CD14-positive monocyte (primary cell): ENCODE measurements at regions not wholly inside any gene's neighbourhood (a gene's known extent, or its start where the extent isn't known, plus 50 kb on each side); places are given as distances from the start of the nearest gene placed in this dataset.
"Not testable (repeated sequence)": the region's sequence is repeated elsewhere in the genome, so short reads cannot be mapped to it uniquely, and the experiment has no call there.

Source experiments
- DNase-seq, 3 donors: peaks; one replicate each; pipeline ENCODE4 v3.0.0-alpha.2; 2011 to 2022
- H2AFZ ChIP-seq: 2 replicates; pipeline ENCODE4 v1.6.0; 2012; ENCODE audit warnings: mild to moderate bottlenecking, low read depth, low read length, inconsistent platforms; ENCODE audit not compliant: insufficient read depth, poor library complexity, severe bottlenecking
- H3K27ac ChIP-seq, 2 donors: 1 replicate in 1 of 2; 2 replicates in 1 of 2; pipeline ENCODE4 v1.5.1; 2012 to 2013; ENCODE audit warnings: low read length in 2 of 2, control low read depth in 1 of 2, inconsistent platforms in 1 of 2, low read depth in 1 of 2, mild to moderate bottlenecking in 1 of 2
- H3K27me3 ChIP-seq, 2 donors: one replicate each; pipeline versions ENCODE4 v1.6.0 to v1.6.1; 2011 to 2013; ENCODE audit warnings: low read length in 2 of 2; ENCODE audit not compliant: control insufficient read depth in 2 of 2, insufficient read depth in 2 of 2
- H3K36me3 ChIP-seq, 2 donors: replicated peaks in 1 of 2; 1 replicate in 1 of 2; 2 replicates in 1 of 2; pipeline versions ENCODE4 v1.5.1 to v1.6.1; 2012 to 2013; ENCODE audit warnings: low read length in 2 of 2, control low read depth in 1 of 2, inconsistent platforms in 1 of 2, mild to moderate bottlenecking in 1 of 2; ENCODE audit not compliant: insufficient read depth in 2 of 2, control insufficient read depth in 1 of 2
- H3K4me1 ChIP-seq, 2 donors: 1 replicate in 1 of 2; 2 replicates in 1 of 2; pipeline versions ENCODE4 v1.5.1 to v1.6.1; 2012 to 2013; ENCODE audit warnings: low read length in 2 of 2, control low read depth in 1 of 2, inconsistent platforms in 1 of 2, mild to moderate bottlenecking in 1 of 2, moderate library complexity in 1 of 2; ENCODE audit not compliant: insufficient read depth in 2 of 2, control insufficient read depth in 1 of 2
- H3K4me2 ChIP-seq: replicated peaks from 2 replicates; pipeline ENCODE3; 2012; ENCODE audit warnings: low read length, moderate library complexity, mild to moderate bottlenecking; ENCODE audit not compliant: poor library complexity, severe bottlenecking; ENCODE audit errors: extremely low read depth
- H3K4me3 ChIP-seq, 3 experiments: fragments of 200-600 bp in 1 of 3; sonication (generic) in 1 of 3; replicated peaks in 1 of 3; 1 replicate in 2 of 3; 2 replicates in 1 of 3; pipeline ENCODE4 v1.5.1; 2011 to 2013; ENCODE audit warnings: low read length in 3 of 3, mild to moderate bottlenecking in 3 of 3, control low read depth in 2 of 3, low read depth in 2 of 3, inconsistent platforms in 1 of 3, moderate library complexity in 1 of 3
- H3K79me2 ChIP-seq: 2 replicates; pipeline ENCODE4 v1.6.0; 2012; ENCODE audit warnings: mild to moderate bottlenecking, control low read depth, inconsistent platforms, low read length, moderate library complexity; ENCODE audit not compliant: insufficient read depth
- H3K9ac ChIP-seq: 2 replicates; pipeline ENCODE4 v1.6.0; 2017; ENCODE audit warnings: low read length, mild to moderate bottlenecking; ENCODE audit not compliant: insufficient read depth, poor library complexity, severe bottlenecking
- H3K9me3 ChIP-seq, 2 donors: replicated peaks in 1 of 2; 1 replicate in 1 of 2; 2 replicates in 1 of 2; pipeline versions ENCODE4 v1.5.1 to v1.6.1; 2012 to 2013; ENCODE audit warnings: low read length in 2 of 2, control low read depth in 1 of 2; ENCODE audit not compliant: control insufficient read depth in 1 of 2, insufficient read depth in 1 of 2
- H4K20me1 ChIP-seq: 2 replicates; pipeline ENCODE4 v1.6.0; 2012; ENCODE audit warnings: mild to moderate bottlenecking, low read length, control low read depth, moderate library complexity; ENCODE audit not compliant: insufficient read depth
- H3K27ac Mint-ChIP-seq, 7 donors: one replicate each; pipeline ENCODE4 v1.8.0; 2020; ENCODE audit warnings: mild to moderate bottlenecking in 7 of 7, mixed read lengths in 7 of 7, moderate library complexity in 6 of 7, inconsistent platforms in 2 of 7
- H3K27me3 Mint-ChIP-seq, 3 donors: one replicate each; pipeline ENCODE4 v1.8.0; 2021 to 2022; ENCODE audit warnings: low read depth in 3 of 3, mild to moderate bottlenecking in 3 of 3, mixed read lengths in 3 of 3, moderate library complexity in 3 of 3, inconsistent platforms in 1 of 3
- H3K36me3 Mint-ChIP-seq, 2 donors: one replicate each; pipeline ENCODE4 v1.8.0; 2020; ENCODE audit warnings: mixed read lengths in 2 of 2, inconsistent platforms in 1 of 2, mild to moderate bottlenecking in 1 of 2
- H3K4me1 Mint-ChIP-seq: one replicate; pipeline ENCODE4 v1.8.0; 2020; ENCODE audit warnings: mild to moderate bottlenecking, mixed read lengths
- H3K4me3 Mint-ChIP-seq, 2 donors: one replicate each; pipeline ENCODE4 v1.8.0; 2020; ENCODE audit warnings: mild to moderate bottlenecking in 2 of 2, mixed read lengths in 2 of 2, moderate library complexity in 1 of 2
- H3K9me3 Mint-ChIP-seq, 7 donors: one replicate each; pipeline ENCODE4 v1.8.0; 2020 to 2022; ENCODE audit warnings: mixed read lengths in 7 of 7, mild to moderate bottlenecking in 6 of 7, moderate library complexity in 6 of 7, inconsistent platforms in 2 of 7
- WGBS: methylation state at CpG from one replicate; pipeline ENCODE4 v1.1.5; 2013; ENCODE audit warnings: missing lambda C conversion rate; ENCODE audit not compliant: insufficient coverage; 5-methylcytosine and 5-hydroxymethylcytosine counted together
- intact Hi-C, 2 donors: fragments of 100-400 bp; cut with micrococcal nuclease; formaldehyde crosslinking; loops; one replicate each; pipeline versions ENCODE4 v1.15.0 to v1.15.1; 2023
- TF ChIP-seq, protein P1 (sequence below): fragments of 200-600 bp; IDR thresholded peaks from one replicate; pipeline ENCODE4 v1.8.0; 2022; ENCODE audit warnings: antibody characterized with exemption, mild to moderate bottlenecking

DNA sequence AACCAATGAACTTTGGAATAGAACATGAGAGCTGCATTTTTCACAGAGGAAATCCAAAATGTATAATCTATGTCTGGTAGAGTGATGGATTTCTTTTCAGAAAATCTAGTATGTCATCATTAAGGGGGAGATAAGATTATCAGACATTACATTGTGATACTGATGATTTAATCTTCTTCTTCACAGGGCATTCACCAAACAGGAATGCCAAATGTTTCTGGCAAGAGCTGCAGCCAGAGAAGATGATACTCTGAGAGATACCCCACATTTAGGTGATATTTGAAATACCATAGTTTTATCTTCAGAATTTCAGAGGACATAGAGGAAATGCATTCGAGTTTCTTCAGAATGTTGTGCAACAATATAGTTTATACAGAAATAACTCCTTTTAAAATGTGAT, 1523.7 kb upstream of the ADGRL3 start:
- H3K27ac ChIP-seq: no peak overlapping the region
- TF ChIP-seq, protein P1, sequence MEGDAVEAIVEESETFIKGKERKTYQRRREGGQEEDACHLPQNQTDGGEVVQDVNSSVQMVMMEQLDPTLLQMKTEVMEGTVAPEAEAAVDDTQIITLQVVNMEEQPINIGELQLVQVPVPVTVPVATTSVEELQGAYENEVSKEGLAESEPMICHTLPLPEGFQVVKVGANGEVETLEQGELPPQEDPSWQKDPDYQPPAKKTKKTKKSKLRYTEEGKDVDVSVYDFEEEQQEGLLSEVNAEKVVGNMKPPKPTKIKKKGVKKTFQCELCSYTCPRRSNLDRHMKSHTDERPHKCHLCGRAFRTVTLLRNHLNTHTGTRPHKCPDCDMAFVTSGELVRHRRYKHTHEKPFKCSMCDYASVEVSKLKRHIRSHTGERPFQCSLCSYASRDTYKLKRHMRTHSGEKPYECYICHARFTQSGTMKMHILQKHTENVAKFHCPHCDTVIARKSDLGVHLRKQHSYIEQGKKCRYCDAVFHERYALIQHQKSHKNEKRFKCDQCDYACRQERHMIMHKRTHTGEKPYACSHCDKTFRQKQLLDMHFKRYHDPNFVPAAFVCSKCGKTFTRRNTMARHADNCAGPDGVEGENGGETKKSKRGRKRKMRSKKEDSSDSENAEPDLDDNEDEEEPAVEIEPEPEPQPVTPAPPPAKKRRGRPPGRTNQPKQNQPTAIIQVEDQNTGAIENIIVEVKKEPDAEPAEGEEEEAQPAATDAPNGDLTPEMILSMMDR: no peak
- peaks cover 0 to 5% (median 0%) of the 10 kb centered on the region in 7 donors for H3K9me3 Mint-ChIP-seq
- intact Hi-C loops: no loop called here
- no peaks in the 10 kb centered on the region for H3K4me1 Mint-ChIP-seq
- H3K4me2 ChIP-seq: no peak overlapping the region
- H3K9me3 ChIP-seq: no peaks in the 10 kb centered on the region
- H3K4me3 Mint-ChIP-seq: no peak overlapping the region
- no CpG with 5 or more reads among the region's 1 CpG for WGBS
- no peak overlapping the region for H3K9ac ChIP-seq
- H4K20me1 ChIP-seq: no peaks in the 10 kb centered on the region
- H3K36me3 Mint-ChIP-seq: no peaks in the 10 kb centered on the region
- H3K4me3 ChIP-seq: no peak overlapping the region
- H3K27ac Mint-ChIP-seq: no peak overlapping the region
- H3K79me2 ChIP-seq: no peaks in the 10 kb centered on the region
- no peak for DNase-seq
- H3K36me3 ChIP-seq: no peaks in the 10 kb centered on the region
- no peaks in the 10 kb centered on the region for H3K27me3 Mint-ChIP-seq
- no peaks in the 10 kb centered on the region for H3K4me1 ChIP-seq
- no peak overlapping the region for H2AFZ ChIP-seq
- H3K27me3 ChIP-seq: no peaks in the 10 kb centered on the region

DNA sequence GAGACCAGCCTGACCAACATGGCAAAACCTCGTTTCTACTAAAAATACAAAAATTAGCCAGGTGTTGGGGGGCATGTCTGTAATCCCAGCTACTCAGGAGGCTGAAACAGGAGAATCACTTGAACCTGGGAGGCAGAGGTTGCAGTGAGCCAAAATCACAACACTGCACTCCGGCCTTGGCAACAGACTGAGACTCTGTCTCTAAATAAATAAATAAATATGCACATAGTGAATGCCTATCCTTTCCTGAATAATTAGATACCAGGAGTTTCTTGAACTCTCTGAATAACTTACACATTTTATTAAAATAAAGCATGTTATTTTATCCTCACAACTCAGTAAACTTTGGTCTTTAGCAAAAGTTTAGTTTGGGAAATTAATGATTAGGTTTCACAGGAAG, 1523.1 kb upstream of the ADGRL3 start:
- intact Hi-C loops, H3K27ac Mint-ChIP-seq: not testable (repeated sequence)

More for the DNA sequence above, 1523.1 kb upstream of the ADGRL3 start:
- not testable (repeated sequence) for H3K4me1 ChIP-seq, H3K27me3 Mint-ChIP-seq, H3K36me3 Mint-ChIP-seq, H3K9me3 Mint-ChIP-seq, H4K20me1 ChIP-seq, H3K4me3 Mint-ChIP-seq, H3K36me3 ChIP-seq, H2AFZ ChIP-seq, H3K9me3 ChIP-seq, H3K27me3 ChIP-seq, H3K4me1 Mint-ChIP-seq, H3K79me2 ChIP-seq, H3K9ac ChIP-seq, H3K4me2 ChIP-seq, DNase-seq, H3K27ac ChIP-seq, H3K4me3 ChIP-seq
- no CpG with 5 or more reads among the region's 2 CpGs for WGBS
